ENCODE measurements at regions not wholly inside any gene's neighbourhood (a gene's known extent, or its start where the extent isn't known, plus 50 kb on each side); places are given as distances from the start of the nearest gene placed in this dataset.

DNA sequence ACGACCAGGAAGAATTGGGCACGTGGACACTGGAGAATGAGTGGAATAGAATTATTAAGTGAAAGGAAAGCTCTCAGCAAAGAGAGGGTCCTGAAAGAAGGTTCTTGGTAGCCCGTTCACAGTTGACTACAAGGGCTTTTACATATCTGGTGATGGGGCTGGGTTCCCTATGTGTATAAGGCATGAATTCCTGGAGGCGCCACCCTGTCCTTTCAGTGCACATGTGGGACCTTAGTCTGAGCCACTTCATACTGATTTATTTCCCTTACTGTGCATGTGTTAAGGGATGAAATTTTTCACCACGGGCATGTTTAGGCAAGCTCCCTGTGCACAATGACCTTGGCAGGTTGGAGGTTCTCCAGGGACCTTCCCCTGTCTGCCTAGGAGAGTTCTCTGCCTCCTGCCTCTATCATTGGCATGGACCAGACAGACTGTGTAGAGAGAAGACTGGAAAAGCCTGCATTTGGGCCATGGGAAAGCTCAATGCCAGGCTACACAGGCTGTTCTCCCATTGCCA, 145.9 kb upstream of the ITGB1 start:
- no TSS peak for BruUV-seq (replicated peaks)
- no peaks in the 10 kb centered on the region for H3K27me3 ChIP-seq (ENCODE audit: insufficient read depth, low read depth)

DNA sequence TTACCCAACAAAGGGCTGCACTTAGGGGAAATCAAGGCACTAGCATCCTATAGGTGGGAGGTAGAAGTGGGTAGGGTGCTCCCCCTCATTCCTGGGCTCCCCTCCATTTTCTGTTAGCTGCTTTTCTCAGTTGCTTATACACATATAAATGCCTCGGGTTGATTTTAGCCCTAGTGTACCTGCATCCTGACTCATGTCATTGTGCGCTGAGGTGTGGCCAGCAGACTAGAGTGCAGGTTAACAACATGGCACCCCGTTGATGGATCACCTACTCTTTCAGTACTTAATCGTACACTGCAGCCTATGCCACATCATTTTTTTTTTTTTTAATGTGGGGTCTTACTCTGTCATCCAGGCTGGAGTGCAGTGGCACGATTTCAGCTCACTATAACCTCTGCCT, 144.0 kb upstream of the ITGB1 start:
- TF ChIP-seq EZH2 (IDR thresholded peaks at IDR 0.05; ENCODE audit: low read depth), result no peak
- TF ChIP-seq, protein P1, sequence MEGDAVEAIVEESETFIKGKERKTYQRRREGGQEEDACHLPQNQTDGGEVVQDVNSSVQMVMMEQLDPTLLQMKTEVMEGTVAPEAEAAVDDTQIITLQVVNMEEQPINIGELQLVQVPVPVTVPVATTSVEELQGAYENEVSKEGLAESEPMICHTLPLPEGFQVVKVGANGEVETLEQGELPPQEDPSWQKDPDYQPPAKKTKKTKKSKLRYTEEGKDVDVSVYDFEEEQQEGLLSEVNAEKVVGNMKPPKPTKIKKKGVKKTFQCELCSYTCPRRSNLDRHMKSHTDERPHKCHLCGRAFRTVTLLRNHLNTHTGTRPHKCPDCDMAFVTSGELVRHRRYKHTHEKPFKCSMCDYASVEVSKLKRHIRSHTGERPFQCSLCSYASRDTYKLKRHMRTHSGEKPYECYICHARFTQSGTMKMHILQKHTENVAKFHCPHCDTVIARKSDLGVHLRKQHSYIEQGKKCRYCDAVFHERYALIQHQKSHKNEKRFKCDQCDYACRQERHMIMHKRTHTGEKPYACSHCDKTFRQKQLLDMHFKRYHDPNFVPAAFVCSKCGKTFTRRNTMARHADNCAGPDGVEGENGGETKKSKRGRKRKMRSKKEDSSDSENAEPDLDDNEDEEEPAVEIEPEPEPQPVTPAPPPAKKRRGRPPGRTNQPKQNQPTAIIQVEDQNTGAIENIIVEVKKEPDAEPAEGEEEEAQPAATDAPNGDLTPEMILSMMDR (conservative IDR thresholded peaks at IDR 0.05), result no peak
- Histone ChIP-seq H3K36me3 (ENCODE audit: low read depth) (no peaks in the 10 kb centered on the region), H3K4me1 (replicated peaks; ENCODE audit: insufficient read depth) (no peaks in the 10 kb centered on the region), H3F3A (ENCODE audit: insufficient read depth, low read depth) (no peaks in the 10 kb centered on the region), H3K4me2 (no peak overlapping the region), H3K4me3 (no peak overlapping the region), H3K9me2 (ENCODE audit: insufficient read depth) (no peaks in the 10 kb centered on the region), H3K27ac (no peak overlapping the region), H3K9me3 (ENCODE audit: insufficient read depth, low read depth) (no peaks in the 10 kb centered on the region), H3K79me2 (ENCODE audit: low read depth) (no peaks in the 10 kb centered on the region), H2AFZ (no peak overlapping the region), H4K20me1 (ENCODE audit: insufficient read depth) (no peaks in the 10 kb centered on the region), H3K27me3 (ENCODE audit: insufficient read depth, low read depth) (no peaks in the 10 kb centered on the region)
- intact Hi-C loops (cut with micrococcal nuclease; ENCODE audit: unreplicated experiment), result no loop called here
- ChIA-PET CTCF (no interaction called here), POLR2A (ENCODE audit: unreplicated experiment) (no interaction called here)
- DNase-seq, result no peak
- BruUV-seq (replicated peaks), result no TSS peak

More for the DNA sequence above, 145.9 kb upstream of the ITGB1 start:
- CTCF ChIA-PET, result no interaction called here
- no peaks in the 10 kb centered on the region for H3K36me3 ChIP-seq (ENCODE audit: low read depth)
- no peaks in the 10 kb centered on the region for H3F3A ChIP-seq (ENCODE audit: insufficient read depth, low read depth)
- H4K20me1 ChIP-seq (ENCODE audit: insufficient read depth), result no peaks in the 10 kb centered on the region
- intact Hi-C loops (cut with micrococcal nuclease; ENCODE audit: unreplicated experiment), result no loop called here
- H3K27ac ChIP-seq, result no peak overlapping the region
- H3K79me2 ChIP-seq (ENCODE audit: low read depth), result no peaks in the 10 kb centered on the region
- no peaks in the 10 kb centered on the region for H3K9me2 ChIP-seq (ENCODE audit: insufficient read depth)
- H3K4me3 ChIP-seq, result no peak overlapping the region
- no peak for DNase-seq
- POLR2A ChIA-PET (ENCODE audit: unreplicated experiment), result interaction anchor here (0.6 to 0.7 kb wide), 2 partner anchors 11 to 12 kb away, joined by 4 read pairs; no protein-coding TSS in a partner anchor
- TF ChIP-seq, protein P1 (conservative IDR thresholded peaks at IDR 0.05), result no peak
- no peaks in the 10 kb centered on the region for H3K9me3 ChIP-seq (ENCODE audit: insufficient read depth, low read depth)
- no peaks in the 10 kb centered on the region for H3K4me1 ChIP-seq (replicated peaks; ENCODE audit: insufficient read depth)
- no peak overlapping the region for H2AFZ ChIP-seq
- H3K4me2 ChIP-seq, result no peak overlapping the region

- Histone ChIP-seq H3K27me3 (ENCODE audit: insufficient read depth, low read depth) (no peaks in the 10 kb centered on the region), H2AFZ (no peak overlapping the region), H3F3A (ENCODE audit: insufficient read depth, low read depth) (no peaks in the 10 kb centered on the region), H3K9me3 (ENCODE audit: insufficient read depth, low read depth) (no peaks in the 10 kb centered on the region), H3K9me2 (ENCODE audit: insufficient read depth) (no peaks in the 10 kb centered on the region), H3K4me1 (replicated peaks; ENCODE audit: insufficient read depth) (no peaks in the 10 kb centered on the region), H3K4me3 (no peak overlapping the region), H3K79me2 (ENCODE audit: low read depth) (no peaks in the 10 kb centered on the region), H3K27ac (no peak overlapping the region), H3K4me2 (no peak overlapping the region), H3K36me3 (ENCODE audit: low read depth) (no peaks in the 10 kb centered on the region), H4K20me1 (ENCODE audit: insufficient read depth) (no peaks in the 10 kb centered on the region)
- POLR2A ChIA-PET (ENCODE audit: unreplicated experiment), result no interaction called here
- CTCF ChIA-PET, result no interaction called here
- no peak for TF ChIP-seq EZH2 (IDR thresholded peaks at IDR 0.05; ENCODE audit: low read depth)
- TF ChIP-seq, protein P1 (conservative IDR thresholded peaks at IDR 0.05), result no peak
- no peak for DNase-seq
- intact Hi-C loops (cut with micrococcal nuclease; ENCODE audit: unreplicated experiment), result no loop called here
- no TSS peak for BruUV-seq (replicated peaks)
Measured at GRCh38 chr10:33101392-33101787, 143.4 kb upstream of the ITGB1 start.

Data from PC-9 (cell line).